HFFc6 (cell line): ENCODE measurements at regions not wholly inside any gene's neighbourhood (a gene's known extent, or its start where the extent isn't known, plus 50 kb on each side); places are given as distances from the start of the nearest gene placed in this dataset.

ENCODE experiments used
- DNase-seq: peaks from one replicate; pipeline ENCODE4 v3.0.0-alpha.2; 2018
- H3K27ac Mint-ChIP-seq: 2 replicates; pipeline ENCODE4 v1.8.0; 2020; ENCODE audit warnings: mild to moderate bottlenecking, mixed read lengths
- H3K27me3 Mint-ChIP-seq: 2 replicates; pipeline ENCODE4 v1.8.0; 2021; ENCODE audit warnings: mild to moderate bottlenecking, moderate library complexity, mixed read lengths; ENCODE audit not compliant: insufficient read depth
- H3K36me3 Mint-ChIP-seq: 2 replicates; pipeline ENCODE4 v1.8.0; 2021; ENCODE audit warnings: low read depth, mixed read lengths
- H3K4me1 Mint-ChIP-seq: 2 replicates; pipeline ENCODE4 v1.8.0; 2020; ENCODE audit warnings: low read depth, mixed read lengths
- H3K4me3 Mint-ChIP-seq: 2 replicates; pipeline ENCODE4 v1.8.0; 2020; ENCODE audit warnings: mild to moderate bottlenecking, moderate library complexity, mixed read lengths
- H3K9me3 Mint-ChIP-seq: 2 replicates; pipeline ENCODE4 v1.8.0; 2020; ENCODE audit warnings: mild to moderate bottlenecking, mixed read lengths
- TF ChIP-seq, protein P1 (sequence below): fragments of 200-600 bp; sonication (generic); IDR thresholded peaks from 2 replicates; pipeline ENCODE4 v1.5.0; 2021; ENCODE audit warnings: antibody characterized with exemption, mild to moderate bottlenecking

DNA sequence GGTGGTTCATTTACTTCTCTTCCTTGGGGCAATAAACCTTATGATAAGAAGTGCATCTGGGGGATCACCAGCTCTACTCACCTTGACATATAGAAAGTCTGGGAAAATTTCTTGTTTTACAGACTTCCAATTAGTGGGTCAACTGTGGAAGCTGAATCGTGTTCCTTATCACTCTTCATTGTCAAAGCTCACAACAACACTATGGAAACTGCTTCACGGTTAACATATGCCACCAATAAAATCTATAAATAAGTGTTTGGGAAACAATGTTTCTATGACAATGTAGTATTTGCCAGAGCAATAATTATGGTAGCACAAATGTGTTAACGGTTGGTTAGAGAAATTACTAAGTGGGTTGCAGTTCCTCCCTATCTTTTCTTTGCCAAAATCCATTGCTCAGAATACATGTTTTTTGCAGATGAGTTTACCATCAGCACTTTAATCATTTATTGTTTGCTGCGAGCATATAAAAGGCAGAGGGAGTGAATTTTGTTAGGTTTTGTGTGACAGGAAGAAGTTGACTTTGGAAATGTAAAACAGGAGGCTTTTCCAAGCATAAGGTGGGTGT, 321.8 kb downstream of the RFC3 start:
- TF ChIP-seq, protein P1, sequence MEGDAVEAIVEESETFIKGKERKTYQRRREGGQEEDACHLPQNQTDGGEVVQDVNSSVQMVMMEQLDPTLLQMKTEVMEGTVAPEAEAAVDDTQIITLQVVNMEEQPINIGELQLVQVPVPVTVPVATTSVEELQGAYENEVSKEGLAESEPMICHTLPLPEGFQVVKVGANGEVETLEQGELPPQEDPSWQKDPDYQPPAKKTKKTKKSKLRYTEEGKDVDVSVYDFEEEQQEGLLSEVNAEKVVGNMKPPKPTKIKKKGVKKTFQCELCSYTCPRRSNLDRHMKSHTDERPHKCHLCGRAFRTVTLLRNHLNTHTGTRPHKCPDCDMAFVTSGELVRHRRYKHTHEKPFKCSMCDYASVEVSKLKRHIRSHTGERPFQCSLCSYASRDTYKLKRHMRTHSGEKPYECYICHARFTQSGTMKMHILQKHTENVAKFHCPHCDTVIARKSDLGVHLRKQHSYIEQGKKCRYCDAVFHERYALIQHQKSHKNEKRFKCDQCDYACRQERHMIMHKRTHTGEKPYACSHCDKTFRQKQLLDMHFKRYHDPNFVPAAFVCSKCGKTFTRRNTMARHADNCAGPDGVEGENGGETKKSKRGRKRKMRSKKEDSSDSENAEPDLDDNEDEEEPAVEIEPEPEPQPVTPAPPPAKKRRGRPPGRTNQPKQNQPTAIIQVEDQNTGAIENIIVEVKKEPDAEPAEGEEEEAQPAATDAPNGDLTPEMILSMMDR, result no peak
- no peaks in the 10 kb centered on the region for H3K9me3 Mint-ChIP-seq
- no peaks in the 10 kb centered on the region for H3K36me3 Mint-ChIP-seq
- H3K4me1 Mint-ChIP-seq, result no peaks in the 10 kb centered on the region
- no peak overlapping the region for H3K27ac Mint-ChIP-seq
- DNase-seq, result no peak
- no peak overlapping the region for H3K4me3 Mint-ChIP-seq
- H3K27me3 Mint-ChIP-seq, result peaks cover 4% of the 10 kb centered on the region; the same call in 1 of the 2 replicates

DNA sequence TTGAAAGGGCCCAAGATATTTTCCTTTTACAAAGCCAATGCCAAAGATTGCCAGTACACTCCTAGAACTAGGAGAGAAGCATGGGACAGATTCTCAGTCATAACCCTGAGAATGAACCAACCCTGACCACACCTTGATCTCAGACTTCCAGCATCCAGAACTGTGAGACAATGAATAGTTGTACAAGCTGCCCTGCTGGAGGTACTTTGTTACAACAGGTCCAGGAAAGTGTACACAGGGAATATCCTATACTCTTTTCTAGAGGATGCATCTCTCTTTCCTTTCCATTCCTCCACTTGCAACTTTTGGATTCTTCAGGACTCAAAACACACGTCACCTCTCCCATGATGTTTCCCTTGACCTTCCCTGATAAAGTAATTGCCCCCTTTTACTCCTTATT, 325.7 kb downstream of the RFC3 start:
- no peak overlapping the region for H3K27ac Mint-ChIP-seq
- H3K9me3 Mint-ChIP-seq, result no peaks in the 10 kb centered on the region
- H3K36me3 Mint-ChIP-seq, result no peaks in the 10 kb centered on the region
- no peaks in the 10 kb centered on the region for H3K4me1 Mint-ChIP-seq
- H3K27me3 Mint-ChIP-seq, result peaks cover 4% of the 10 kb centered on the region
- TF ChIP-seq, protein P1, result no peak
- no peak for DNase-seq
- H3K4me3 Mint-ChIP-seq, result no peak overlapping the region

DNA sequence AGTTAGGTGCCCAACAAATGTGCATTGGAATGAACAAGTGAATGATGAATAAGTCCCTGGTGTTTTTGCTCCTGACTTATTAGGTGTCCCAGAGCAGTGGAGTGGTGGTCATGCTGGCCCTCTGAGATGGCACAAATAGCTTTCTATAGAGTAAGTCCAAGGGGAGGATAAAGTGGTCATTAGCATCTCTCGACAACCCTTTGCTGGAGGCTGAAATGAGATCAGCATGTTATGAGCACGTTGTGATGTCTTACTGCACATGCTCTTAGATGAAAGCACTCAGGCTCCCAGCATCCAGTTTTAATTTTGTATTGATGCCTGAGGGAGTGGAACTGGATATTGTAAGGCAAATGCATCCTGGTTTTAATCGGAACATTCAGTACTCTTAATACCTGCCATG, 326.2 kb downstream of the RFC3 start:
- no peaks in the 10 kb centered on the region for H3K9me3 Mint-ChIP-seq
- no peak for DNase-seq
- TF ChIP-seq, protein P1, result no peak
- H3K4me3 Mint-ChIP-seq, result no peak overlapping the region
- no peaks in the 10 kb centered on the region for H3K4me1 Mint-ChIP-seq
- no peak overlapping the region for H3K27ac Mint-ChIP-seq
- no peaks in the 10 kb centered on the region for H3K36me3 Mint-ChIP-seq
- H3K27me3 Mint-ChIP-seq, result peaks cover 6% of the 10 kb centered on the region

DNA sequence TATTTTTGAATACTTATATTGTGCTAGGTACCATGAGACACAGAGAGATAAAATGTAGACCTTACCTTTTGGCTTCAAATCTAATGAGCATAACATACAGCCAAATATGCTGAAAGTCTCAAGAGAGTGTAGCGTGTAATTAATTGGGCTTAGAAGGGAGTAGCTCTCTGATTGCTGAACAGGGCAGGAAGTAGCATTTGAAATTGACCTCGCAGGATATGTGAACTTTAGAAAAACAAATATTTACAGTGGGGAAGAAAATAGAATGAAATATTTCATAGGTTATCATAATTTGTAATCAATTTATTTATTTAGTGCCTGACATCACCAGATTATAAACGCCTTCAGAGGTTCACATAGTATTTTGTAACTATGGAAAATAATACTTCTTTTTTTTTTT, 327.1 kb downstream of the RFC3 start:
- Mint-ChIP-seq H3K27ac (no peak overlapping the region), H3K9me3 (no peaks in the 10 kb centered on the region), H3K4me1 (no peaks in the 10 kb centered on the region), H3K27me3 (peaks cover 6% of the 10 kb centered on the region), H3K36me3 (no peaks in the 10 kb centered on the region), H3K4me3 (no peak overlapping the region)
- TF ChIP-seq, protein P1, result no peak
- no peak for DNase-seq

DNA sequence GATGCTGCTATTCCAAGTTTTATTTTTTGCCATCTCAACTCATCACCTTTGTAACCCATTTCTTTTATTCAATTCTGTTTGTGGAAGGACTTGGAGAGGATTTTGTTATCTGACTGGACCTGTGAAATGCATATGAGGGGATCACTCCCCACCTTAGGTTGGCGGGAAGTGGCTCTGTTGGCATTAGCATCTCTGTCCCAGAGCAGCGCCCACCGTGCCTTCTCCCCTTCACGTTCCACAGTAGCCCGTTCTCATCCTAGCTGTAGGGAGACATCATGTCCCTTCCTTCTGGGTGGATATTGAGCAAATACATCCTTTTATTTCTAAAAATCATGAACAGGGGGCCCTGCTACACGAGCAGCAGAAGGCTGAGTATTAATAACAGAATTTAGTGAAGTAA, 330.4 kb downstream of the RFC3 start:
- Mint-ChIP-seq H3K36me3 (no peaks in the 10 kb centered on the region), H3K4me1 (no peaks in the 10 kb centered on the region), H3K27me3 (peaks cover 3% of the 10 kb centered on the region), H3K9me3 (no peaks in the 10 kb centered on the region), H3K27ac (no peak overlapping the region), H3K4me3 (no peak overlapping the region)
- DNase-seq, result no peak
- TF ChIP-seq, protein P1, result no peak

DNA sequence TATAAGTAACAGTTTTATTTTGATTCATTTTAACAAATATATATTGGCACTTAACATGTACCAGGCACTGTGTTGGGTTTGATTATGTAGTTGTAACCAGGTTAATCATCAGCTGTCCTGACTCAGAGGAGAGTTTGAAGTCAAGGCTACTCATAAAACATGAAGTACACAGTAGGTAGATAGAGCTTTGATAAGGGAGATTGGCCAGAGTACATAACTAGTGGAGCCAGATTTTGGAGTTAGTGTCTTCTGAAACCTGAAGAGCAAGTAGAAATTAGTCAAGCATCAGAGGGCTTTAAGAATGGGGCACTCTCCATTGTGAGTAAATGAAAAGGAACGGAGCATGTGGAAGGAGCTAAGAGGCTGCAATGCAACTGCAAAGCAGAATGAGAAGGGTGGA, 333.9 kb downstream of the RFC3 start:
- Mint-ChIP-seq H3K27me3 (peaks cover 2% of the 10 kb centered on the region), H3K4me1 (peaks cover 25% of the 10 kb centered on the region), H3K4me3 (no peak overlapping the region), H3K9me3 (no peaks in the 10 kb centered on the region), H3K27ac (no peak overlapping the region), H3K36me3 (no peaks in the 10 kb centered on the region)
- no peak for DNase-seq
- TF ChIP-seq, protein P1, result no peak
